ENCODE measurements at regions not wholly inside any gene's neighbourhood (a gene's known extent, or its start where the extent isn't known, plus 50 kb on each side); places are given as distances from the start of the nearest gene placed in this dataset.

DNA sequence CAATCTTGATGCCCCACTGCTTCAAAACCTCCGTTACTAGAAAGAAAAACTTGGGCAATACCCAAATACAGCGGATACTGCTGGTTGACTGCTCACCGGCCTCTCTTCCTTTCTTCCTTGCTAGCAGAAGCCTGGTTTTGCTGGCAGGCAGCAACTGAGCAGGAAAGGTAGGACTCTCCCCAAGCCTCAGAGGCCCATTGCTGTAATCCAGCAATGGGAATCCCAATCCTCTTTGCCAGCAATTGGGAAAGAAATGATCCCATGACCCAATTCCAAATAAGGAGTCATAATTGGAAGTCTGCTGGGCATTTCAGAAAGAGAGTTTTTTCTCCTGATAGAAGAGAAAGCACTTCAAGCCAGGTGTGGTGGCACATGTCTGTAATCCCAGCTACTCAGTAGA, 394.5 kb downstream of the BCOR start:
- TF ChIP-seq POLR2A (IDR thresholded peaks at IDR 0.05) (no peak), POLR2AphosphoS5 (IDR thresholded peaks at IDR 0.05) (no peak)
- TF ChIP-seq, protein P1, sequence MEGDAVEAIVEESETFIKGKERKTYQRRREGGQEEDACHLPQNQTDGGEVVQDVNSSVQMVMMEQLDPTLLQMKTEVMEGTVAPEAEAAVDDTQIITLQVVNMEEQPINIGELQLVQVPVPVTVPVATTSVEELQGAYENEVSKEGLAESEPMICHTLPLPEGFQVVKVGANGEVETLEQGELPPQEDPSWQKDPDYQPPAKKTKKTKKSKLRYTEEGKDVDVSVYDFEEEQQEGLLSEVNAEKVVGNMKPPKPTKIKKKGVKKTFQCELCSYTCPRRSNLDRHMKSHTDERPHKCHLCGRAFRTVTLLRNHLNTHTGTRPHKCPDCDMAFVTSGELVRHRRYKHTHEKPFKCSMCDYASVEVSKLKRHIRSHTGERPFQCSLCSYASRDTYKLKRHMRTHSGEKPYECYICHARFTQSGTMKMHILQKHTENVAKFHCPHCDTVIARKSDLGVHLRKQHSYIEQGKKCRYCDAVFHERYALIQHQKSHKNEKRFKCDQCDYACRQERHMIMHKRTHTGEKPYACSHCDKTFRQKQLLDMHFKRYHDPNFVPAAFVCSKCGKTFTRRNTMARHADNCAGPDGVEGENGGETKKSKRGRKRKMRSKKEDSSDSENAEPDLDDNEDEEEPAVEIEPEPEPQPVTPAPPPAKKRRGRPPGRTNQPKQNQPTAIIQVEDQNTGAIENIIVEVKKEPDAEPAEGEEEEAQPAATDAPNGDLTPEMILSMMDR (IDR thresholded peaks at IDR 0.05 in 8 of 11, conservative IDR thresholded peaks at IDR 0.05 in 3 of 11), result no peak

Data from spleen (tissue), 7 donors.